SH-SY5Y (cell line): ENCODE measurements at regions not wholly inside any gene's neighbourhood (a gene's known extent, or its start where the extent isn't known, plus 50 kb on each side); places are given as distances from the start of the nearest gene placed in this dataset.

Experiments used
- GATA2 ChIP-seq: IDR thresholded peaks from 2 replicates; pipeline ENCODE4 v1.6.1; 2011; ENCODE audit warnings: mild to moderate bottlenecking, low read depth, low read length
- GATA3 ChIP-seq: IDR thresholded peaks from 2 replicates; pipeline ENCODE4 v1.6.1; 2011; ENCODE audit warnings: low read depth, mild to moderate bottlenecking, low read length, moderate library complexity

- no peak for TF ChIP-seq GATA3
- TF ChIP-seq GATA2, result no peak
Observed at GRCh38 chr18:47484068-47484467, 232.6 kb upstream of the SKOR2 start.

GRCh38 chr18:47480166-47480565 lies 228.7 kb upstream of the SKOR2 start:
- no peak for TF ChIP-seq GATA2
- TF ChIP-seq GATA3, result no peak

- TF ChIP-seq GATA3 (no peak), GATA2 (no peak)
Observed at GRCh38 chr18:47471784-47472183, 220.3 kb upstream of the SKOR2 start.

GRCh38 chr18:47470941-47471340 lies 219.5 kb upstream of the SKOR2 start:
- TF ChIP-seq GATA3, result no peak

- no peak for TF ChIP-seq GATA2
- TF ChIP-seq GATA3, result no peak
Observed at GRCh38 chr18:47469576-47469975, 218.1 kb upstream of the SKOR2 start.

- TF ChIP-seq GATA2 (no peak), GATA3 (no peak)
Observed at GRCh38 chr18:47461977-47462376, 210.5 kb upstream of the SKOR2 start.

GRCh38 chr18:47461406-47461948 lies 210.0 kb upstream of the SKOR2 start:
- TF ChIP-seq GATA2 (no peak), GATA3 (no peak)

- TF ChIP-seq GATA3 (no peak), GATA2 (no peak)
Observed at GRCh38 chr18:47458483-47458882, 207.0 kb upstream of the SKOR2 start.

- TF ChIP-seq GATA3, result no peak
- TF ChIP-seq GATA2, result no peak
Observed at GRCh38 chr18:47457614-47458013, 206.2 kb upstream of the SKOR2 start.

GRCh38 chr18:47453038-47453437 lies 201.6 kb upstream of the SKOR2 start:
- TF ChIP-seq GATA2 (no peak), GATA3 (no peak)

- 0 out of 2 replicates have a peak, but pooled peaks have one; percentile 36 for TF ChIP-seq GATA2
- TF ChIP-seq GATA3, result no peak
Observed at GRCh38 chr18:47448956-47449355, 197.5 kb upstream of the SKOR2 start.

GRCh38 chr18:47441914-47442313 lies 190.5 kb upstream of the SKOR2 start:
- TF ChIP-seq GATA2 (no peak), GATA3 (no peak)

- TF ChIP-seq GATA2 (no peak), GATA3 (no peak)
Observed at GRCh38 chr18:47438001-47438400, 186.5 kb upstream of the SKOR2 start.

- TF ChIP-seq GATA3 (no peak), GATA2 (no peak)
Observed at GRCh38 chr18:47436871-47437270, 185.4 kb upstream of the SKOR2 start.

GRCh38 chr18:47434214-47434746 lies 182.8 kb upstream of the SKOR2 start:
- TF ChIP-seq GATA3 (no peak), GATA2 (no peak)
